DOHH2 (cell line): ENCODE measurements at regions not wholly inside any gene's neighbourhood (a gene's known extent, or its start where the extent isn't known, plus 50 kb on each side); places are given as distances from the start of the nearest gene placed in this dataset.

Source experiments
- CTCF ChIP-seq: fragments of 200-600 bp; sonication (generic); IDR thresholded peaks from one replicate; pipeline ENCODE4 v1.5.1; 2014; ENCODE audit warnings: antibody characterized with exemption, mild to moderate bottlenecking, low read depth, low read length; ENCODE audit not compliant: poor library complexity, severe bottlenecking
- EZH2phosphoT487 ChIP-seq: fragments of 200-600 bp; sonication (generic); IDR thresholded peaks from 2 replicates; pipeline ENCODE4 v1.6.1; 2017; ENCODE audit warnings: borderline replicate concordance, mild to moderate bottlenecking, antibody characterized with exemption, low read length, moderate library complexity, mixed read lengths

- TF ChIP-seq CTCF (no peak), EZH2phosphoT487 (no peak)
Measured at GRCh38 chr1:104726917-104727316, 977.2 kb downstream of the AMY1C start.
